ENCODE measurements at regions not wholly inside any gene's neighbourhood (a gene's known extent, or its start where the extent isn't known, plus 50 kb on each side); places are given as distances from the start of the nearest gene placed in this dataset.
A peak's percentile ranks its signal among the peaks of the same experiment; 100 is the strongest.
"Not testable (repeated sequence)": the region's sequence is repeated elsewhere in the genome, so short reads cannot be mapped to it uniquely, and the experiment has no call there.

DNA sequence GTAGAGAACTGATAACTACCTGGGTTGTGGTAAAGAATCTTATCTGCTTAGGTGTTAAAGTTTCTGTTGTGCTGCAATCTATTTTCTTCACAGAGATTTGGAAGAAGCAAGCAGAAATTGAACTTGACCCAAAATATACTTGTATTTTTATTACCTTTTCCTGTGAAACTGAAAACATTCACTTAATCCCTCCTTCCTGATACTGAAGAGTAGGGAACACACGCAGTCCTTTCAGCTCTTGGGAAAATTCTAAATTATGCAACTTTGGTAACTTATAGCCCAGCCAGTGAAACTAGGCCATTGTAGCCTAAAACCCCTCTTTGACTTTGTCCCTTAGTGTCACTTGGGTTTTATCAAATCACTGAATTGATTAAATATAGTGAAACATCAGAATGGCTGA is 128.4 kb upstream of the MEIS1 start:
- no peak for DNase-seq

DNA sequence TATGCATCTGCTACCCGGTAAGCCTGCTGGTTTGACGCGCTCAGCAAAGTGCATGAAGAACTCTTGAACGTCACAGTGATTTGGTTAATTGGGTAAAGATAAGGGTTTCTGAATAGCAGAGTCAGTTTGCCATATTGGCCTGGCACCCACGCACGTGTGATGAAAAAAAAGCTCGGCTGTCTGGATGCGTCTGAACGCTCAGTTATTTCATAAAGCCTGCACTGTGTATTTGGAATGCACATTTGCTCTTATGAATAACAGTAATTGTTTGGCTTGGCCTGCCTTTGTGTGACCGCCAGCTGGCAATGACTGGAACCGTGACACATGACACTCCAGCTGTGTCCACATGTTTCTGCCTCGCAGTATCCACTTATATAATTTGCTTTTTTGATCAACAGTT is 129.2 kb upstream of the MEIS1 start:
- DNase-seq: peak; percentile 79

DNA sequence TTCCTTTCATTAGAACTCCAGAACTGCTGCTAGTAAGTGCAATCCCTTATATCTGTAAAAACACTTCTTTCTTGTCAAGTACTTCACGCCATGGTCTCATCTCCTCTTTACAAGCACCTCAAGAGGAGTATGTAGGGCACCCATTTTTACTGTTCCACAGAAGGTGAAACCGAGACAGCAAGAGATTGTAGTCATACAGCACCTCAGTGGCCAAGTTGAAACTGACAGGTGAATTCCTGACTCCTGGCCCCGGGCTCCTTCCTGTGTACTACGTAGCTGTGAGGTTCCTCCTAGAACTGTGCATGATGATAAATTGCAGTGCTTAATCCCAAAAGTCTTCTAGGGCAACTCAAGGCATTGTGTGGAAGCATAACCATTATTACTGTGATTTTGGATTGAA is 131.5 kb upstream of the MEIS1 start:
- no peak for DNase-seq

DNA sequence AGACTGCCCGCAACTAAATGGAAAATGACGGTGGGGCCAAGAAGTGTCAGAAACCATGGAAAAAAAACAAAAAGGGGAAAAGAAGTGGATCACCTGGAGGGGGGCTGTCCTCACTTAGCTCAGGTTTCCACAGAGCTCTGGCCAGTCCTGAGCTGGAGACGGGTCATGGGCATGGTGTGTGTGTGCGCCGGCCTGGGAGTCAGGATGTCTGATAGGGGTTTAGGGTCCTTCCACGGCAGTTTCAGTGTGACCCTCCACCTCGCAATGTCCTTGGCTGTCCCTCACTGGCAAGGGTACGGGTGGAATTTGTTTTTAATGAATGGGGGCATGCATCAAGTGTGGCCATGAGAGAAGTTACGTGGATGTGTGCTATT is 133.2 kb upstream of the MEIS1 start:
- DNase-seq: no peak

DNA sequence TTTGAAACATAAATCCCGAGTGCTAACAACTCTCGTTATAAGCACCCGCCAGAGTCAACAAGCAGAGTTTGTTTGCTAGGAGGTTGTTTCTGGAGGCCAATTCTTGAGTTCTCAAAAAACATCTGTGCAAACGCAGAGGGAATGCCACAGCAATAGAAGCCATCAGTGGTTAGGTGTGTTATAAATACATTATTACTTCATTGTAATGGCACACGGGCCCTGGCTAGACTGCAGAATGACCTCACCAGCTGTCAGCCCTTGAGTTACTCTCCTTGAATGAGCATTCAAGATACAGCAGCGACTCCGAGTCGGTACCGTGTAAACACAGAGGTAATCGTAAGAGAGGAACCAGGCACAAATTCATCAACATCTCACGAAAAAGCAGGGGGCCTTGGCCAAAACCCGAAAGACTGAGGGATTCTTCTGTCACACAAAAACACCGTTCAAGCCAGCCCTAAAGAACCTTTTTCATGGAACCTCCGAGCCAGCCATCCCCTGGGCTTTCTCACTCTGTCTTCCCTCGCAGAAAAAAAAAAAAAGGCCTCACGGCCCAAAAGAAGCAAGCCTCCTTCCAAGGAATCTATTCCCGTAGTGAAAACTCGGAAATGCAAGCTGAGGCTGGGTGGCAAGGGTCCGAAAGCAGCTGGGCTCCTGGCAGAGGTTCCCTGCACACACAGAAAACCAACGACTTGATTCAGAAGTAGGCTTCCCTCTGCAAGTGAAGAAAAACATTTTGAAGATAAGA is 133.7 kb upstream of the MEIS1 start:
- DNase-seq: peak; percentile 83

DNA sequence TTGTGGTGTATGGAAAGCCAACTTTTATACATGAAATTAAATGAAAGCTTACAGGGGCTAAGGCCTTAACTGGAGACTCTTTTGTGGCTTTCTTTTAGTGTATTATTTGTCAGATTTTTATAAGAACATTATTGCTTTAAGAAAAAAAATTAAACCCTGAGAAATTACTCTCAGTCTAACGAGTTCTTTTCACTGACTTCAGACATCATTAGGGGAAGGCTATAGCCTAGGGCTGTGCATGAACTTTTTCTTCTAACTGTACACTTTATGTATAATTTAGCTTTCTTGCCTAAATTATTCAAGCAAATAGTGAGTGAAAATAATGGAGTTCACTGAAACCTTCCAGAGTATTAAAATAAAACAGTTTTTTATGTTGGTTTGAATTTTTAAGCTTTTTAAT is 151.1 kb upstream of the MEIS1 start:
- no peak for DNase-seq

DNA sequence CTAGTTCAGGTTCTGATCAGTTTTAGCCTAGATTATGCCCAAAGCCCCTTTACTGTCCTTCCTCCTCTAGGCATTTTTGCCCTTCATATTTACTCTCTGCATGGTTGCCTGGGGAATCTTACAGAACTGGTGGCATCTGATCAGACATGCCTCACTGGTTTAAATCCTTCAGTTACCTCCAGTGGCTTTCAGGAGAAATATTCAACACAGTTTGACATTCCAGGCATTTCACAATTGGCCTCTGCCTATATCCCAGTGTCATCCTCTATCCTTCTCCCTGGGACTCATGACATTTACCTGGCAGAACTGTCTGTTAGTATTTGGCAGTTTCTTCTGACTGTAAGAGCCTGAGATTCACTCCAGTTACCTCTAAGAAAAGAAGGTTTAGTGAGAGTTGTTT is 152.9 kb upstream of the MEIS1 start:
- no peak for DNase-seq

DNA sequence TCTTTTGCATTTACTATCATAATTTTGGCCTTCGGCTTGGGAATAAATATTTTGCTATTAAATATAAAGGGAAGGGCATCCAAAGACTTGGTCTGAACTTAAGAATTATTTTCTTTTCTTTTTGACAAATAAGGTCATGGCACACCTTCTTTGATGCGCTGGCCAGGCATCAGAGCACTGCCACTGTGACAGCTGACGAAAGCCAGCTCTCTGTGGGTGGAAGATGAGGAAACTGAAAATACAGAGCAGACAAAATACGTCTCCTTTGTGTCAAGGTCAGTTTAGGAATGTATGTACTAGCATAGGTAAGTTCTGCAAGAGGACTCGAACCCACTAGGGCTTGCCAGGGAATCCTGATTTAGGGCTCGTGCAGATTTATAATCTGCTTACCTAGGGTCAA is 155.9 kb upstream of the MEIS1 start:
- no peak for DNase-seq

DNA sequence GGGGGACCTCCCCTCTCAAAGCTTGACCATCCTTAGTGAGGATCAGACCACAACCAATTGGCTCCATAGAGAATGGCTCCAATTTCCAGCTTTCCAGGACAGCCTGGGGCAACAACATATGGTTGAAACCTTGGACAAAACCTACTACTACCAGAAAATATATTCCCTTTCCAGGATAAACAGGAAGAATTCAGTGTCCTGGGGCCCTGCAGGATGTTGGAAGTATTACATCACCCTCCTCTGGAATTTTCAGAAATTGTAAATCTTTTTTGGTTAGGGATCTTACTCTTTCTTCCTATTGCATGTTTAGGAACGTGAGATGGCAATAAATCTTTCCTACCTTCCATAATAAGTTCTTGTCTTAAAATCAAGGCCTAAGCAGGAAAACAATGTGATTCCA is 158.9 kb upstream of the MEIS1 start:
- no peak for DNase-seq

DNA sequence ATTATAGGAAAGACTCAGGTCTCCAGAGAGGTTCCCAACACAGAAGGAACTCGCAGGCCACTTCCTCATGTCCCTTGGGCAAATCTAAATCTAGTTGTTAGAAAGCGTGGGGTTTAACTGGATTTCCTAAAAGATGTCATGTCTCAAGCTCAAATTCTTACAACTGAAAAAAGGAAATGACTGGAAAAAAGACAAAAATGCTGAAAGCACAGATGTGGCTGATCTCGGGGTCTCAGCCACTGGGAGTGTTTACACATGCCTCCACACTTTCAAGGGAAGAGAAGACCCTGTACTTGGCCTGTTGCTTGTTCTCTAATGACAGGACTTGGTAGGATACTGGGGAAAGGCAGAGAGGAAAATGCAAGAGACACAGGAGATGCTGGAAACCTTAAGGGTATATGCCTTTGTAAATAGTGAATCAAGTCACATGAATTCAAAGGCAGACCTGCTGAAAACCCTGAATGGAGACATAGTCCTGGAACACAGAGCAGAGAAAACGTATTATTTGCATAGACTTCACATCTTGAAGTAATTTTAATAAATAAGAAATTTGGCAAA is 160.9 kb upstream of the MEIS1 start:
- DNase-seq: no peak

DNA sequence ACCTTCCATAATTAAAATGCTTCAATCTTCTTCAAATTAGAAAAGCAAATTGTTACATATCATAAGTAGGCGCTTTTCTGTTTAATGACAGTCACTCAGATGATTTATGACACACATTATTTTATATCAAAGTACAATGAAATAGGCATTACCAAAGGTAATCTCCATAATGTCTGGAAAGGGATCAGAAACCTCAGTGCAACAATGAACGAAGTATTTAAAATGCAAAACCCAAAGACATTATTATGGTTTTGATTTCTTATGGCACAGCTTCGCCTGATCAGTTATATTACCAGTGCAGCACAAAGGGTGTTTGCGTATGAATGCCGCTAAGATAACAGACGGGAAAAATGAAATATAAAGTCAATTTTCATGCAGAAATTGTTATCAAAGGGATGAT is 162.2 kb upstream of the MEIS1 start:
- no peak for DNase-seq

DNA sequence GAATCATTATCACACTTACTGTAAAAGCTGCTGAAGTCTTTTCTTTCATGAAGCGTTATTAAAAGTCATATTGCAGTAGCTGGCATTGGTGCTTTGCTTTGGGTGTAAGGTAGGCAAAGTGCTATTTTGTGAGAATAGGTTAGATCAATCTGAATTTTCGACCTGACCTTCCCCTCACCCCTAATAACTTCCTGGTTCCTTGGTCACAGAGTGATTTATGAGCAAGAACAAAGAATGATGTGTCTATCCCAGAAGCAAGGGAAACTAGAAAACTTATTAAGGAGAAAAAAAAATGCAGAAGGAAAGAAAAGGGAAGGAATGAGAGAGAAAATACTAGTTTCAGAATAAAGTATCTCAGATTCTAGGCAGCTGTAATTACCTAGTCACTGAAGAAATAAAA is 163.1 kb upstream of the MEIS1 start:
- no peak for DNase-seq

DNA sequence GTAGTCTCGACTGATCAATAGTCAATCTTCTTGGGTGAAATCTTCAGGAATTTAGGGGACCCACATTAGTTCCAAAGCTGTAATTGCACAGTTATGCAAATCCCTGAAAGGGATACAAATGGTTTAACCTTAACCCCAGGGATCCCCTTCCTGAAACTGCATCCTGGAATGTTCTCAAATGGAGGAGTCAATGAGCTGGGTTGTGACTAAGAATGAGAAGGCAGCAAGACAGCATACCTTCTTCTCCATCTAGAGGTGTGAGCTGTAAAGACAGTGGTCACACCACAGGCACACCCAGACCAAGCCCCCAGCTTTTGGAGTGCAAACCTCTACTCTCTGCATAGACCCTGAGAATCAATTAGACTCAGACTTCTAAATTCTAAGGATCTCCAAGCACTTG is 164.7 kb upstream of the MEIS1 start:
- DNase-seq: no peak

DNA sequence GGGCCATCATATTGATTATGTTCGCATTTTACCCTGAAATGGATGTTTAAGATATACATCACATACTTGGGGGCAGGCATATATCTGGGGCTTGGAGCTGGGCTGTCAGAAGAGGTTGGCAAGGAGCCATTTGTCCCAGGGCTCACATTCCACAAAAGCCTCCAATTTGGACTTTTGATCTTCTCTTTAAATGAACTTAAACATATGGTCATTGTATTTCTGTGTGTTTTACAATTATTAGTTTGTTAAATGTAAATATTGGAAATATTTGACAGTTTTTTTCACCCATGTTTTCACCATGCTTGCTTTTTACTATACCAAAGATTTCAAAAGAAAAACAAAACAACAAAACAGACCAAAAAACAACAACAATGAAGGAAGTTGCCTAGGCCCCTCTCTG is 165.8 kb upstream of the MEIS1 start:
- DNase-seq: no peak

DNA sequence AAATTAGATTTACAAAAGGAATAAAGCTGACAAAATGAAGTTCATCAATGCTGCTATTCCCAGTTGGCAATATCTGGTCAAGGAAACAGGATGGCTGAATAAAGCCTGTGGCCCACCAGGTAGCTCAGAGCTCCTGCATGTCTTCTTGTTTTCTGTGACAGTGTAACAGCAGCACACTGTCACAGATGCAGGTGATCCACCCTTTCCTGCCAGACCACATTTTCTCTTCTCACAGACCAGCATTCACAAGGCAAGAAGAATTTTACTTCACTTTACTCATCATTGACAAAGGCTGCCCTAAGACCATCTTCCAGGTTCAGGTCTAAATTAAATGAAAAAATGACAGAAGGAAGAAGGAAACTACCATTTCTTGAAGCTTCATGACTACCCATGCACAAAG is 166.2 kb upstream of the MEIS1 start:
- no peak for DNase-seq

DNA sequence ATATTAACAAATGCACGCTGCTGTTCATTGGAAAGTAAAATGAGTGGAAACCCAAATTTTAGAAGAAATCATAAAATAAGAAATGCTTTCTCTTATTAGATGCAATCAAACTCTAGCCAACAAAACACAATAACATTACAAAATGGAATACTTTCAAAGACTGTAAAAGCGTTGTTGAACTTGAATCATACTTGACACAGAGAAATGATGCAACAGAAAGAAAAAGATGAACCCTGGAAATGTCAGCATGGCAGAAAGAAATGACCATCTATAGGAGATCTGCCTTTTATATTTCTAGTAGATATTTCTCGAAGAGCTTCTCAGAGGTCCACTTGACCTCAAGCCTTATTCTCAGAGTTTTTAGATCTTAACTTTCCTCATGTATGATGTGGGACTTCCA is 170.6 kb upstream of the MEIS1 start:
- no peak for DNase-seq

DNA sequence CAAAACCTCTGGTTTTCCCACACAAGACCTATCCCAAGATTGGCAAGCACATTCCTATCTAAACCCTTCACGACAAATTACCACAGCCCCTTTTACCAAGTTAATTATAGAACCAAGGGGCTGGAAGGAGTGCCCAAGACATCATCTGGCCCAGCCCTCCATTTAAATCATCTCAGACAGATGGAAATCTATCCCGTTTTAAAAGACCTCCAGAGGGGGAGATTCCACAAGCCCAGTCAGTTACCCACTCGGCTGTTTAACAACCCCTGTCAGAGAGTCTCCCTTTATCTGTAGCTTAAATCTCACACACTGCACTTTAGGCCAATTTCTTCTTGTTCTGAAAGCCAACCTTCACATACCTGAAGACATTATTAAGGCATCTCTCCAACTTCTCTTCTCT is 179.1 kb upstream of the MEIS1 start:
- no peak for DNase-seq

DNA sequence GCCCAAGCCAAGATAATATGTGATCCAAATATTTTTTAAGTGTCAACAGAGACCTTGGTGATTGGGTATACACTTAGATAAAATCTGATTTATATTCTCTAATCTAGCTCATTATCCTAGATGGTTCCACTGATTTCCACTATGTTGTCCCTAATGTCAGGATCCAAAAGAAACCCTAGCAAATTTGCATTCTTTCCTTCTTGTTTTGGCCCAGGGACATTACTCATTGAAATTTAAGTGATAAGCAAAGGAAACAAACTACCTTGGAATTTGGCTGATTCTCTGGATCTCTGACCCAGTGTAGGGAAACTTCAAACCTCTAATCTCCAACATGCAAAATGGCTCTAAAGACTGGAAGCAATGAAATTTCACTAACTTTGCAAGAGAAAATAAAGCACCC is 179.8 kb upstream of the MEIS1 start:
- DNase-seq: no peak

DNA sequence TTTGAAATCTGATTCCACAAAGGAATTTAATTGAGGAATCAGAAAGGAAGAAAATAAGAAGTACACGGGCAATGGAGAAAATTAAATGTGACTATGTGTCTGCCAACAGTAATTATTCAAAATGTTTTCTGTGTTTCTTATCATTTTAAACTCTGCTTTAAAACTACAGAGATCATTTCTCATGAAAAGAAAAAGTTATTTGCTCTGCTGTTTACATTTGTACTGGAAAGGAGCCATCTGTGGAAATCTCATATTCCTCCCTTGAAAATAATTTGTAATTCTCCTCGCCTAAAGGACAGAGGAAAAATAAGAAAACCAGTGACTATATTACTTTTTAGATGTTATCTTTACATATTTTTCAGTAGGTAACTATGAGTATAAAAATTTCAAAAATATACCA is 181.9 kb upstream of the MEIS1 start:
- DNase-seq: no peak

DNA sequence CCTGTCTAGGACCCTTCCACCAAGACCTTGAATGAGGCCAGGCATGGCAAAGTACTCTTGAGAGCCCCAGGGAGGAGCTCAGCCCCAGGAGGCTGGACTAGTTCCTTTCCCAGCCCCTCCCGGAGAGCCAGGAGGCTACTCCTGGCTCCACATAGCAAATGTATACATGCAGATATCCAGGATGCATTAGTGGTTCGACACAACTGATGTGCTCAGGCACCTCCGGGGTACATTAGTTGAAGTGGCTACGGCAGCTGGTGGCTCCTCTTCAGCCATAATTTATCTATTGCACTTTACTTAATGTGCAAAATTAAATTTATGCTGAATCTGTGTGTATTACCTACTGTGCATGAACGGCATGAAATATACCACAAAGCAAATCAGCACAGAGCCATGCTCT is 182.8 kb upstream of the MEIS1 start:
- peak; percentile 89 for DNase-seq

DNA sequence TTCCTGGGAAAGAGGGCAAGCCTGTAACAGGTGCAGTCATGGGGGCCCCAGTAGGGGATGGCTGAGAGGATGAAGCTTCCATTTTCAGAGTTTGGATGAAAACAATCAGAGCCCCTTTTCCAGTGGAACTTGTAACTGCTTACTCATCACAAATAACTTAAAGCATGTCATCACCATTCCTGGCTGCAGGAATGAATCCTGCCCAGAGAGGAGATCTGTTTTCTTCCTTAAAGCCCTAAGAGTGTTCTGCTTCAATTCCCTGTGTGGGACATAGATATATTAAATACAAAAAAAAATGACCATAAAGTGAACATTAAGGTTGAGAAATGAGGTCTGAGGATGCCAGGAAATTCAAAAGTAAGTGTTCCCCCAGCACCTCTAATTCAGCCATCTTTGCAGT is 183.4 kb upstream of the MEIS1 start:
- DNase-seq: no peak

DNA sequence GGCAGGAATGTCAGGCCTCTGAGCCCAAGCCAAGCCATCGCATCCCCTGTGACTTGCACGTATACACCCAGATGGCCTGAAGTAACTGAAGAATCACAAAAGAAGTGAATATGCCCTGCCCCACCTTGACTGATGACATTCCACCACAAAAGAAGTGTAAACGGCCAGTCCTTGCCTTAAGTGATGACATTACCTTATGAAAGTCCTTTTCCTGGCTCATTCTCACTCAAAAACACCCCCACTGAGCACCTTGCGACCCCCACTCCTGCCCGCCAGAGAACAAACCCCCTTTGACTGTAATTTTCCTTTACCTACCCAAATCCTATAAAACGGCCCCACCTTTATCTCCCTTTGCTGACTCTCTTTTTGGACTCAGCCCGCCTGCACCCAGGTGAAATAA is 185.8 kb upstream of the MEIS1 start:
- not testable (repeated sequence) for DNase-seq

DNA sequence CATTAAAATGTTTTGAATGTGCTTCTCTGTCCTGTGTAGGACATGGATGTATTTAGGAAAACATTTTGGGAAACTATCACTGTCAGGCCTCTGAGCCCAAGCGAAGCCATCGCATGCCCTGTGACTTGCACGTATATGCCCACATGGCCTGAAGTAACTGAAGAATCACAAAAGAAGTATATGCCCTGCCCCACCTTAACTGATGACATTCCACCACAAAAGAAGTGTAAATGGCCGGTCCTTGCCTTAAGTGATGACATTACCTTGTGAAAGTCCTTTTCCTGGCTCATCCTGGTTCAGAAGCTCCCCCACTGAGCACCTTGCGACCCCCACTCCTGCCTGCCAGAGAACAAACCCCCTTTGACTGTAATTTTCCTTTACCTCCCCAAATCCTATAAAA is 191.1 kb upstream of the MEIS1 start:
- not testable (repeated sequence) for DNase-seq

DNA sequence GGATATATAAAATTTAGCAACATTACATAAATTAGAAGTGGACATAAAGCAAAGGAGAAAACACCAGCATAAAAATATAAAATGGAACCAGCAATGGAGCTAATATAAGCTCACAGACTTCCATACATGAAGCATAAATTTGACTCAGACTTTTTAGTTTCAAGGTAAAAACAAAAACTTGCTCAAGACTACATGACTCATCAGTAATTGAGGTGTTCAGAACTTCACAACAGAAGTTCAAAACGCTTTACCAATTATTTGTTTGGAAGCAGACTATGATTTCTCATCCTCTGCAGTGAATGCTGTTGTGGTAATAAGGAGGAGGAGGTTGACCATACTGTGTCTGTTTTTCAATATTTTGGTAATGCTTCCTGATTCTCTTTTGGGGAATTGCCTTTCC is 192.0 kb upstream of the MEIS1 start:
- not testable (repeated sequence) for DNase-seq

DNA sequence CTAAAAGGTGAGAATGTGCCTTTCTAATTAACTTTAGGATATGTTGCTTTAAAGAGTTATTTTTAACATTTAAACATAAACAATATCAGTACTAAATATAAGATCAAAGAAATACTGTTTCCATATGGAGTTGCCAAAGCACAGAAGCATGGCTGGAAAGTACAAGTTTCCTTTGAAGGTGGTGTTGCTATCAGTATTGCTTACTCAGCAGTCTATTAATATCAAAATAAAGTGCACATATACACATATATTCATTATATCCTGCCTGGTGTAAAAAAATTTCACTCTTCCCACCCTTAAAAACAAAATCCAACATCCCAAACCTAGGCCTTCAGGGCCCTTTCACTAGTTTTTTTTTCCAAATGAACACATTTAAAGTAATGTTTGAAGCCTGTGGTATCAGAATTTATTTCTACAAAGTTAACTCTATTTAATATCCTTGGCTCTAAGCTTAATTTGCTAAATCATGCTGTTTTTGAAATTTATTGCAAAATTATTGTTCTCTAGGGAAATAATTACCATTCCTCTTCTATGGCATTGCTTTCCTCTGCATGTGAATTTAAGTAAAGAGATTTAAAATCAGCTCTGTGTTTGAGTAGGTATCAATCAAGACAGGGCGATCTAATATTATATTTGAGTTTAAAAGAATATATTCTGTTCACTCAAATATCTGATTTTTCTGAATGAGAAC is 192.7 kb upstream of the MEIS1 start:
- DNase-seq: no peak
